Mesenchymal stem cell (in vitro differentiated cells and primary cell): ENCODE measurements at regions not wholly inside any gene's neighbourhood (a gene's known extent, or its start where the extent isn't known, plus 50 kb on each side); places are given as distances from the start of the nearest gene placed in this dataset.

Experiments
- DNase-seq: peaks from one replicate; pipeline ENCODE4 v3.0.0-alpha.2; 2013
- H2AFZ ChIP-seq: one replicate; pipeline ENCODE4 v1.6.1; 2013; ENCODE audit warnings: low read depth, mild to moderate bottlenecking, control low read depth, inconsistent platforms, low read length, moderate library complexity
- H2AK5ac ChIP-seq: 2 replicates; pipeline ENCODE4 v1.6.1; 2013; ENCODE audit warnings: low read length, moderate library complexity, mild to moderate bottlenecking, inconsistent platforms; ENCODE audit not compliant: severe bottlenecking
- H2BK120ac ChIP-seq: one replicate; pipeline ENCODE4 v1.6.1; 2013; ENCODE audit warnings: low read depth, mild to moderate bottlenecking, inconsistent platforms, low read length, moderate library complexity
- H2BK12ac ChIP-seq, 2 experiments: one replicate each; pipeline ENCODE4 v1.6.1; 2013; ENCODE audit warnings: inconsistent platforms in 2 of 2, low read length in 2 of 2, mild to moderate bottlenecking in 2 of 2, moderate library complexity in 2 of 2, control low read depth in 1 of 2
- H2BK15ac ChIP-seq: one replicate; pipeline ENCODE4 v1.6.1; 2013; ENCODE audit warnings: mild to moderate bottlenecking, low read depth, inconsistent platforms; ENCODE audit not compliant: poor library complexity, severe bottlenecking
- H2BK5ac ChIP-seq: 2 replicates; pipeline ENCODE4 v1.6.1; 2013; ENCODE audit warnings: low read depth, mild to moderate bottlenecking, low read length, control low read depth, inconsistent platforms; ENCODE audit not compliant: poor library complexity, severe bottlenecking
- H3K14ac ChIP-seq, 2 experiments: one replicate each; pipeline ENCODE4 v1.6.1; 2013; ENCODE audit warnings: inconsistent platforms in 2 of 2, low read length in 2 of 2, control low read depth in 1 of 2, mild to moderate bottlenecking in 1 of 2, moderate library complexity in 1 of 2
- H3K18ac ChIP-seq, 2 experiments: one replicate each; pipeline ENCODE4 v1.6.1; 2013; ENCODE audit warnings: inconsistent platforms in 2 of 2, low read length in 2 of 2, control low read depth in 1 of 2, low read depth in 1 of 2, mild to moderate bottlenecking in 1 of 2
- H3K23ac ChIP-seq, 2 experiments: one replicate each; pipeline ENCODE4 v1.6.1; 2013; ENCODE audit warnings: inconsistent platforms in 2 of 2, low read length in 2 of 2, mild to moderate bottlenecking in 2 of 2, moderate library complexity in 2 of 2, control low read depth in 1 of 2
- H3K27ac ChIP-seq: 2 replicates; pipeline ENCODE4 v1.5.1; 2013; ENCODE audit warnings: mild to moderate bottlenecking, moderate library complexity, low read length, control low read depth, inconsistent platforms; ENCODE audit not compliant: poor library complexity, severe bottlenecking
- H3K27me3 ChIP-seq, 2 experiments: 2 replicates each; pipeline versions ENCODE4 v1.6.1 to v1.7.0; 2013; ENCODE audit warnings: low read length in 2 of 2, mild to moderate bottlenecking in 2 of 2, moderate library complexity in 2 of 2, control low read depth in 1 of 2, inconsistent platforms in 1 of 2; ENCODE audit not compliant: control insufficient read depth in 1 of 2, insufficient read depth in 1 of 2
- H3K36me3 ChIP-seq, 2 experiments: 2 replicates each; pipeline versions ENCODE4 v1.6.1 to v1.7.0; 2013; ENCODE audit warnings: low read length in 2 of 2, control low read depth in 1 of 2, inconsistent platforms in 1 of 2, low read depth in 1 of 2, mild to moderate bottlenecking in 1 of 2; ENCODE audit not compliant: insufficient read depth in 2 of 2, control insufficient read depth in 1 of 2
- H3K4ac ChIP-seq, 2 experiments: one replicate each; pipeline ENCODE4 v1.6.1; 2013; ENCODE audit warnings: inconsistent platforms in 2 of 2, low read length in 2 of 2, mild to moderate bottlenecking in 2 of 2, moderate library complexity in 2 of 2, control low read depth in 1 of 2, low read depth in 1 of 2
- H3K4me1 ChIP-seq: 2 replicates; pipeline ENCODE4 v1.6.1; 2013; ENCODE audit warnings: low read depth, low read length, control low read depth; ENCODE audit not compliant: control insufficient read depth, insufficient read depth
- H3K4me2 ChIP-seq: 2 replicates; pipeline ENCODE4 v1.6.1; 2013; ENCODE audit warnings: low read length, mild to moderate bottlenecking, inconsistent platforms; ENCODE audit not compliant: poor library complexity, severe bottlenecking
- H3K4me3 ChIP-seq, 2 experiments: 2 replicates each; pipeline versions ENCODE4 v1.5.1 to v1.7.0; 2013; ENCODE audit warnings: low read length in 2 of 2, mild to moderate bottlenecking in 2 of 2, control low read depth in 1 of 2, low read depth in 1 of 2; ENCODE audit not compliant: insufficient read depth in 1 of 2
- H3K79me1 ChIP-seq: replicated peaks from 2 replicates; pipeline ENCODE4 v1.6.1; 2013; ENCODE audit warnings: mild to moderate bottlenecking, control low read depth, low read length, inconsistent platforms; ENCODE audit not compliant: poor library complexity, severe bottlenecking
- H3K9ac ChIP-seq: 2 replicates; pipeline ENCODE4 v1.7.0; 2013; ENCODE audit warnings: mild to moderate bottlenecking, low read length, moderate library complexity
- H3K9me3 ChIP-seq: 2 replicates; pipeline ENCODE4 v1.7.0; 2013; ENCODE audit warnings: mild to moderate bottlenecking, low read length; ENCODE audit not compliant: control insufficient read depth
- H4K8ac ChIP-seq: one replicate; pipeline ENCODE4 v1.6.1; 2013; ENCODE audit warnings: inconsistent platforms, mild to moderate bottlenecking, low read length, moderate library complexity
- H4K91ac ChIP-seq: one replicate; pipeline ENCODE4 v1.6.1; 2013; ENCODE audit warnings: mild to moderate bottlenecking, low read length, inconsistent platforms
- WGBS: methylation state at CpG from one replicate; pipeline ENCODE4 v1.1.7; 2013; ENCODE audit warnings: mixed read lengths; 5-methylcytosine and 5-hydroxymethylcytosine counted together

DNA sequence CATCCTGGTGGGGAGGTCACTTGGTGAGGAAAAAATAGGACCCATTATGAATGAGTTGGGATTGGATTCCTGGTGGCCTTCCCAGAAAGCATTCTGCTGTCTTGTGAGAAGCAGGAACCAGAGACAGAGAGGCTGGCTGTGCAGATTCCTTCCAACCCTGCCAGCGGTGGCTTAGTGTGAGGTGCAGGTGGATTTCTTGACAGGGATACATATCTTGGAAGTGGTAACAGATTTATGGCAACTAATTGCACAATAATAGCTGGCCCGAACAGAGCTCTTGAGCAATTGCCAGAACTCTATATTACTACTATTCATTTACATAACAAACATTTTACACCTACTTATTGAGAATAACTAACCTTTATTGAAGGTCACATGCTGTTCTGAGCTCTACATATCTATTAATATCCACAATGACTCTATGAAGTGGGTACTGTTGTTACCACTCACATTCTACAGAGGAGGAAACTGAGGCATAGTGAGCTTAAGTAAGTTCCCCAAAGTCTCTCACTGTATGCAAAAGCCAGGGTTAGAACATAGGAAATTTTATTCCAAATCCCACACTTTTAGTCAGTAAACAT, 173.9 kb upstream of the SERP2 start:
- no peaks in the 10 kb centered on the region for H3K79me1 ChIP-seq
- no peak overlapping the region for H2BK15ac ChIP-seq
- no peaks in the 10 kb centered on the region for H3K36me3 ChIP-seq
- no peak overlapping the region for H3K4me2 ChIP-seq
- DNase-seq = no peak
- no peak overlapping the region for H4K8ac ChIP-seq
- H2AFZ ChIP-seq = no peak overlapping the region
- no peak overlapping the region for H3K18ac ChIP-seq
- H2AK5ac ChIP-seq = no peak overlapping the region
- no peak overlapping the region for H3K9ac ChIP-seq
- H3K27ac ChIP-seq = no peak overlapping the region
- no peak overlapping the region for H3K4ac ChIP-seq
- no peak overlapping the region for H2BK120ac ChIP-seq
- no peak overlapping the region for H2BK12ac ChIP-seq
- no peaks in the 10 kb centered on the region for H3K9me3 ChIP-seq
- WGBS = 82% methylated on average over 1 of the region's 2 CpGs
- no peak overlapping the region for H3K4me3 ChIP-seq
- H3K27me3 ChIP-seq = peaks cover 0 to 4% of the 10 kb centered on the region in 2 experiments
- H3K23ac ChIP-seq = no peak overlapping the region
- no peaks in the 10 kb centered on the region for H3K4me1 ChIP-seq
- H2BK5ac ChIP-seq = no peak overlapping the region
- H4K91ac ChIP-seq = no peak overlapping the region
- H3K14ac ChIP-seq = no peak overlapping the region

DNA sequence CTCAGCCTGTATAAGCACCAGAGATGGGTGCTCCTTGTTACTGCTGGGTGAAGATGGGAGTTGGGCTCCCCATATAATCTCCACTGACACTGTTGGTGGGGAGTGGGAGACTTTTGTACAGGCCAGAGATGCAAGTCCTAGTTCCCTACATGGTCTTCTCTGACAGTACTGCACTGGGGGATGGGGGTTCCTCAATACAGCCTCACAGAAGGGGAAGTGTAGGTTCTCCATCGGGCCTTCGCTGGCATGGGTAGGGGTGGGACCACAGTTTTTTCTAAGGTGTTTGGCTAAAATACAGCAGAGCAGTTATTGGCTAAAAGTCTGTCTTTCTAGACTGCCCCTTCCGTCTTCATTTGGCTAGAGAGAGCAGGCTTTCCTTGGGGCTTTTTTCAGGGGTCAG, 167.2 kb upstream of the SERP2 start:
- WGBS = 94% methylated on average over 3 of the region's 3 CpGs

DNA sequence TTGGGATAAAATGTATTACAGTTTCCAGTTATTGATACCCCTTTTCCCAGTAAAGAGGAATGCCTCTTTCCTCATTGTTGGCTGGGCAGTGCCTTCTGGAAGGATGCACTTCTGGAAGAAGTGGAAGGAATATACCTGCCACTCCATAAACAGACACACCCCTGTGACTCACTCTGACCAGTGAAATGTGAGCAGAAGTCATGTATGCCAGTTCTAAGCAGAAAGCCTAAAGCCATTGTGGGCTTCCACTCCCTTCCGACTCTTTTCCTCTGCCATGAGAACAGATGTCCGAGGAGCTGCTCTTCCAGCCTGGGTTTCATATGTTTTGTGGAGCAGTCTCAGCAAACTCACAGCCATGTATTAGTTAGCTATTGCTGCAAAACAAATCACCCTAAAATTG, 166.1 kb upstream of the SERP2 start:
- Histone ChIP-seq H2BK15ac (no peak overlapping the region), H3K4me1 (no peaks in the 10 kb centered on the region), H3K18ac (no peak overlapping the region), H3K4me2 (no peak overlapping the region), H3K9ac (no peak overlapping the region), H3K9me3 (peaks cover 7% of the 10 kb centered on the region), H2AK5ac (no peak overlapping the region), H3K27ac (no peak overlapping the region), H3K36me3 (no peaks in the 10 kb centered on the region), H3K79me1 (no peaks in the 10 kb centered on the region), H3K23ac (no peak overlapping the region), H2AFZ (no peak overlapping the region), H4K8ac (no peak overlapping the region), H2BK120ac (no peak overlapping the region), H2BK5ac (no peak overlapping the region), H3K14ac (no peak overlapping the region), H3K4ac (no peak overlapping the region), H3K4me3 (no peak overlapping the region), H4K91ac (no peak overlapping the region), H3K27me3 (peaks cover 0 to 3% of the 10 kb centered on the region in 2 experiments), H2BK12ac (no peak overlapping the region)
- DNase-seq = no peak
- 93% methylated on average over 2 of the region's 2 CpGs for WGBS

More for the DNA sequence above, 167.2 kb upstream of the SERP2 start:
- DNase-seq = no peak
- no peak overlapping the region for H3K4me3 ChIP-seq
- no peak overlapping the region for H2BK5ac ChIP-seq
- H2BK120ac ChIP-seq = no peak overlapping the region
- no peaks in the 10 kb centered on the region for H3K79me1 ChIP-seq
- H3K14ac ChIP-seq = no peak overlapping the region
- H3K4me1 ChIP-seq = no peaks in the 10 kb centered on the region
- no peak overlapping the region for H3K27ac ChIP-seq
- no peaks in the 10 kb centered on the region for H3K27me3 ChIP-seq
- no peak overlapping the region for H2AK5ac ChIP-seq
- H3K4me2 ChIP-seq = no peak overlapping the region
- no peak overlapping the region for H3K23ac ChIP-seq
- no peak overlapping the region for H3K18ac ChIP-seq
- H3K4ac ChIP-seq = no peak overlapping the region
- H2BK15ac ChIP-seq = no peak overlapping the region
- H4K8ac ChIP-seq = no peak overlapping the region
- no peak overlapping the region for H2BK12ac ChIP-seq
- no peak overlapping the region for H2AFZ ChIP-seq
- H3K9me3 ChIP-seq = peaks cover 7% of the 10 kb centered on the region
- H4K91ac ChIP-seq = no peak overlapping the region
- no peaks in the 10 kb centered on the region for H3K36me3 ChIP-seq
- no peak overlapping the region for H3K9ac ChIP-seq

DNA sequence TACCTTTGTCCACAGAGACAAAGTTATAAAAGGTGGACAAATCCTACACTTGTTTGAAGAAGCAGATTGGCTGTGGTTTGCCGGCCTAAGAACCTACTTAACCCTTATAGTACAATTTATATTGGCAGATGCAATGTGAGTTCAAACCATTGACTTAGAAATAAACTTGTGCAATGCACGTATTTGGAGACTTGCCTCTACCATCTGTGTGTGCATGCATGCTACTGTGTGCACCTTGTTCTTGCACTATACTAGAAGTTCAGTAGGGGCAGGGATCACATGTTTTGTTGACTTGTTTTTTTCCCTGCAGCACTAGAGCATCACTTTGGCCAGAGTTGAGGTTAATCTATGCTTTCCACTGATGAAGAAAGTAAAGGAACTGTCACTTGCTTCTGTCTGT, 163.1 kb upstream of the SERP2 start:
- Histone ChIP-seq H2AK5ac (no peak overlapping the region), H2BK5ac (no peak overlapping the region), H3K27me3 (peaks cover 0 to 10% of the 10 kb centered on the region in 2 experiments), H3K79me1 (no peaks in the 10 kb centered on the region), H3K14ac (no peak overlapping the region), H2BK12ac (no peak overlapping the region), H3K27ac (no peak overlapping the region), H3K4ac (no peak overlapping the region), H2BK15ac (no peak overlapping the region), H3K4me2 (no peak overlapping the region), H2AFZ (no peak overlapping the region), H3K23ac (no peak overlapping the region), H3K4me3 (no peak overlapping the region), H3K18ac (no peak overlapping the region), H4K8ac (no peak overlapping the region), H3K9me3 (peaks cover 7% of the 10 kb centered on the region), H3K9ac (no peak overlapping the region), H3K36me3 (no peaks in the 10 kb centered on the region), H4K91ac (no peak overlapping the region), H2BK120ac (no peak overlapping the region), H3K4me1 (no peaks in the 10 kb centered on the region)
- no peak for DNase-seq
- WGBS = 97% methylated on average over 1 of the region's 2 CpGs
